ENCODE measurements at regions not wholly inside any gene's neighbourhood (a gene's known extent, or its start where the extent isn't known, plus 50 kb on each side); places are given as distances from the start of the nearest gene placed in this dataset.
A peak's percentile ranks its signal among the peaks of the same experiment; 100 is the strongest.

DNA sequence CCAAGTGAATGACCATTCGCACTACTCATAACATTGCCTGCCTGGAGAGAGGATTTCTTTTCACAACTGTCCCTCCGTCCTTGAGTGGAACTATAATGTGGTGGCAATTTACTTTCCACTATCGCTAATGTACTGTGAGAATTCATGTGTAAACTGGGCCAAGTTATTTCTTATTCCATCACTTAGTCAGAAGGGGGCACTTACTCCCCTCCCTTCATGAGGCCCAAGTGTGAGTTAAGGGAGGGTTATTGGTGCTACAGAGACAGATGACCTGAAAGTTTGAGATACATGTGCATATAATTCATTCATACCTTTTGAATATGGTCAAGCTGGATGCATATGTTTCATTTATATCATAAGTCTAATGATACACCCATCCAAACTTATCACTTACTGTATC is 65.2 kb upstream of the LOC128125822 start:
- ChIA-PET POLR2A (no interaction called here), CTCF (interaction anchor here (0.5 to 0.6 kb wide), 2 partner anchors 129 to 195 kb away, joined by 3 read pairs; no protein-coding TSS in a partner anchor)
- TF ChIP-seq, protein P1, sequence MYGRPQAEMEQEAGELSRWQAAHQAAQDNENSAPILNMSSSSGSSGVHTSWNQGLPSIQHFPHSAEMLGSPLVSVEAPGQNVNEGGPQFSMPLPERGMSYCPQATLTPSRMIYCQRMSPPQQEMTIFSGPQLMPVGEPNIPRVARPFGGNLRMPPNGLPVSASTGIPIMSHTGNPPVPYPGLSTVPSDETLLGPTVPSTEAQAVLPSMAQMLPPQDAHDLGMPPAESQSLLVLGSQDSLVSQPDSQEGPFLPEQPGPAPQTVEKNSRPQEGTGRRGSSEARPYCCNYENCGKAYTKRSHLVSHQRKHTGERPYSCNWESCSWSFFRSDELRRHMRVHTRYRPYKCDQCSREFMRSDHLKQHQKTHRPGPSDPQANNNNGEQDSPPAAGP (tag by site-specific recombination; IDR thresholded peaks at IDR 0.05): no peak
- TF ChIP-seq TRIM28 (IDR thresholded peaks at IDR 0.05; ENCODE audit: borderline replicate concordance, low read length) (no peak), ZNF155 (tag by site-specific recombination; IDR thresholded peaks at IDR 0.05) (no peak), ZXDB (tag by site-specific recombination; IDR thresholded peaks at IDR 0.05) (no peak), ZNF768 (tag by site-specific recombination; IDR thresholded peaks at IDR 0.05) (no peak), ZBTB7A (tag by site-specific recombination; IDR thresholded peaks at IDR 0.05; ENCODE audit: low read depth) (no peak), ZNF426 (tag by site-specific recombination; IDR thresholded peaks at IDR 0.05) (no peak), ZNF175 (tag by site-specific recombination; IDR thresholded peaks at IDR 0.05) (no peak), BCL11B (tag by site-specific recombination; IDR thresholded peaks at IDR 0.05; ENCODE audit: low read depth) (no peak), BCL11A (tag by site-specific recombination; IDR thresholded peaks at IDR 0.05; ENCODE audit: low read depth) (no peak), ZNF626 (tag by site-specific recombination; IDR thresholded peaks at IDR 0.05) (no peak), YY1 (tag by site-specific recombination; IDR thresholded peaks at IDR 0.05) (no peak)
- TF ChIP-seq, protein P2, sequence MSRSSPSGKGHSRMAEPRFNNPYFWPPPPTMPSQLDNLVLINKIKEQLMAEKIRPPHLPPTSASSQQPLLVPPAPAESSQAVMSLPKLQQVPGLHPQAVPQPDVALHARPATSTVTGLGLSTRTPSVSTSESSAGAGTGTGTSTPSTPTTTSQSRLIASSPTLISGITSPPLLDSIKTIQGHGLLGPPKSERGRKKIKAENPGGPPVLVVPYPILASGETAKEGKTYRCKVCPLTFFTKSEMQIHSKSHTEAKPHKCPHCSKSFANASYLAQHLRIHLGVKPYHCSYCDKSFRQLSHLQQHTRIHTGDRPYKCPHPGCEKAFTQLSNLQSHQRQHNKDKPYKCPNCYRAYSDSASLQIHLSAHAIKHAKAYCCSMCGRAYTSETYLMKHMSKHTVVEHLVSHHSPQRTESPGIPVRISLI (tag by site-specific recombination; IDR thresholded peaks at IDR 0.05): no peak
- TF ChIP-seq, protein P3, sequence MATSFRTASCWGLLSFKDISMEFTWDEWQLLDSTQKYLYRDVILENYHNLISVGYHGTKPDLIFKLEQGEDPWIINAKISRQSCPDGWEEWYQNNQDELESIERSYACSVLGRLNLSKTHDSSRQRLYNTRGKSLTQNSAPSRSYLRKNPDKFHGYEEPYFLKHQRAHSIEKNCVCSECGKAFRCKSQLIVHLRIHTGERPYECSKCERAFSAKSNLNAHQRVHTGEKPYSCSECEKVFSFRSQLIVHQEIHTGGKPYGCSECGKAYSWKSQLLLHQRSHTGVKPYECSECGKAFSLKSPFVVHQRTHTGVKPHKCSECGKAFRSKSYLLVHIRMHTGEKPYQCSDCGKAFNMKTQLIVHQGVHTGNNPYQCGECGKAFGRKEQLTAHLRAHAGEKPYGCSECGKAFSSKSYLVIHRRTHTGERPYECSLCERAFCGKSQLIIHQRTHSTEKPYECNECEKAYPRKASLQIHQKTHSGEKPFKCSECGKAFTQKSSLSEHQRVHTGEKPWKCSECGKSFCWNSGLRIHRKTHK (tag by site-specific recombination; IDR thresholded peaks at IDR 0.05): no peak
- Histone ChIP-seq H3K9me3 (ENCODE audit: control insufficient read depth, insufficient read depth, low read depth, low read length) (no peaks in the 10 kb centered on the region), H3K36me3 (ENCODE audit: control insufficient read depth in 2 of 2, insufficient read depth in 1 of 2, low read length in 2 of 2) (no peaks in the 10 kb centered on the region), H3K27ac (ENCODE audit: extremely low read depth, low read depth, low read length) (no peak overlapping the region), H3K4me1 (ENCODE audit: control insufficient read depth, insufficient read depth, low read length) (peaks cover 3% of the 10 kb centered on the region; the same call in 1 of the 2 replicates), H3K4me3 (ENCODE audit: low read depth, low read length) (no peak overlapping the region)

DNA sequence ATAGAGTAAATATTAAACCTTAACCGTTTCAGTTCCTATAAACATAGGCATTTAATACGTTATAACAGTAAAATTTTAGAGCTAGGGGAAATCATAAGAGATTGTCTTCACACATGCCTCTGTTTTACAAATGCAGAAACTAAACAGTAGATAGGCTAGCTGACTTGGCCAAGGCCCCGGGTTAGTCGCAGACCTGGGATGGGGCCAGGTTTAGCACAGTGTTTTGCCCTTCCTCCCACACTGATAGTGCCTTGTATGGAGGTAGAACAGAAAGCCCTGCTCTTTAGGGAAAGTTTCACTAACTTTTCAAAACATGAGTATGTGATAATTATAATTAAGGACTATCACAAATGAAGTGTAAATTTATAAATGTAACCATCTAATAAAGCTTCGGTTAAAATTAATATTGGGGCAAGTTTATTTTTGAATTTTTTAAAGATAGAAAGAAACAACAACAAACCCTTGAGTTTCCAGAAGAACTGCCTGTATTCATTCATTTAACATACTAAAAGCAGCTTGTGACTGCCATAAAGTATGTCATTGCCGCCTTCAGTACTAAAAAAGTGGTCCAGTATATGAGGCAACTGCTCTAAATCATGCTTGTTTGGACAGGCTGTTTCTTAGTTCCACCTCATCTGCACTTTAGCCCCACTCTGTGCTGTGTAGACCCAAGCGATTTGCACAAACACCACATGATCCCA is 62.5 kb upstream of the LOC128125822 start:
- H3K27ac ChIP-seq (ENCODE audit: extremely low read depth, low read depth, low read length): no peak overlapping the region
- no peaks in the 10 kb centered on the region for H3K9me3 ChIP-seq (ENCODE audit: control insufficient read depth, insufficient read depth, low read depth, low read length)
- H3K4me1 ChIP-seq (ENCODE audit: control insufficient read depth, insufficient read depth, low read length): peaks cover 3% of the 10 kb centered on the region; the same call in 1 of the 2 replicates
- ChIA-PET CTCF (interaction anchor here (1.0 to 2.9 kb wide), 2 partner anchors 33 to 65 kb away, joined by 5 to 9 read pairs; no protein-coding TSS in a partner anchor), POLR2A (interaction anchor here (1.4 kb wide), 1 partner anchor 64 kb away, joined by 5 read pairs; no protein-coding TSS in a partner anchor)
- TF ChIP-seq, protein P4, sequence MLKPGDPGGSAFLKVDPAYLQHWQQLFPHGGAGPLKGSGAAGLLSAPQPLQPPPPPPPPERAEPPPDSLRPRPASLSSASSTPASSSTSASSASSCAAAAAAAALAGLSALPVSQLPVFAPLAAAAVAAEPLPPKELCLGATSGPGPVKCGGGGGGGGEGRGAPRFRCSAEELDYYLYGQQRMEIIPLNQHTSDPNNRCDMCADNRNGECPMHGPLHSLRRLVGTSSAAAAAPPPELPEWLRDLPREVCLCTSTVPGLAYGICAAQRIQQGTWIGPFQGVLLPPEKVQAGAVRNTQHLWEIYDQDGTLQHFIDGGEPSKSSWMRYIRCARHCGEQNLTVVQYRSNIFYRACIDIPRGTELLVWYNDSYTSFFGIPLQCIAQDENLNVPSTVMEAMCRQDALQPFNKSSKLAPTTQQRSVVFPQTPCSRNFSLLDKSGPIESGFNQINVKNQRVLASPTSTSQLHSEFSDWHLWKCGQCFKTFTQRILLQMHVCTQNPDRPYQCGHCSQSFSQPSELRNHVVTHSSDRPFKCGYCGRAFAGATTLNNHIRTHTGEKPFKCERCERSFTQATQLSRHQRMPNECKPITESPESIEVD (tag by site-specific recombination; IDR thresholded peaks at IDR 0.05): peak; percentile 52
- TF ChIP-seq, protein P5, sequence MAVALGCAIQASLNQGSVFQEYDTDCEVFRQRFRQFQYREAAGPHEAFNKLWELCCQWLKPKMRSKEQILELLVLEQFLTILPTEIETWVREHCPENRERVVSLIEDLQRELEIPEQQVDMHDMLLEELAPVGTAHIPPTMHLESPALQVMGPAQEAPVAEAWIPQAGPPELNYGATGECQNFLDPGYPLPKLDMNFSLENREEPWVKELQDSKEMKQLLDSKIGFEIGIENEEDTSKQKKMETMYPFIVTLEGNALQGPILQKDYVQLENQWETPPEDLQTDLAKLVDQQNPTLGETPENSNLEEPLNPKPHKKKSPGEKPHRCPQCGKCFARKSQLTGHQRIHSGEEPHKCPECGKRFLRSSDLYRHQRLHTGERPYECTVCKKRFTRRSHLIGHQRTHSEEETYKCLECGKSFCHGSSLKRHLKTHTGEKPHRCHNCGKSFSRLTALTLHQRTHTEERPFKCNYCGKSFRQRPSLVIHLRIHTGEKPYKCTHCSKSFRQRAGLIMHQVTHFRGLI (tag by site-specific recombination; IDR thresholded peaks at IDR 0.05): no peak
- peak; percentile 64 for TF ChIP-seq ZNF335 (tag by site-specific recombination; conservative IDR thresholded peaks at IDR 0.05)
- TF ChIP-seq, protein P6, sequence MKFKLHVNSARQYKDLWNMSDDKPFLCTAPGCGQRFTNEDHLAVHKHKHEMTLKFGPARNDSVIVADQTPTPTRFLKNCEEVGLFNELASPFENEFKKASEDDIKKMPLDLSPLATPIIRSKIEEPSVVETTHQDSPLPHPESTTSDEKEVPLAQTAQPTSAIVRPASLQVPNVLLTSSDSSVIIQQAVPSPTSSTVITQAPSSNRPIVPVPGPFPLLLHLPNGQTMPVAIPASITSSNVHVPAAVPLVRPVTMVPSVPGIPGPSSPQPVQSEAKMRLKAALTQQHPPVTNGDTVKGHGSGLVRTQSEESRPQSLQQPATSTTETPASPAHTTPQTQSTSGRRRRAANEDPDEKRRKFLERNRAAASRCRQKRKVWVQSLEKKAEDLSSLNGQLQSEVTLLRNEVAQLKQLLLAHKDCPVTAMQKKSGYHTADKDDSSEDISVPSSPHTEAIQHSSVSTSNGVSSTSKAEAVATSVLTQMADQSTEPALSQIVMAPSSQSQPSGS (tag by site-specific recombination; IDR thresholded peaks at IDR 0.05; ENCODE audit: low read depth): no peak
- no peak for TF ChIP-seq ZNF354C (tag by site-specific recombination; IDR thresholded peaks at IDR 0.05; ENCODE audit: borderline replicate concordance, low read depth)
- 0 out of 2 replicates have a peak, but pooled peaks have one; percentile 20 for TF ChIP-seq SP7 (tag by site-specific recombination; IDR thresholded peaks at IDR 0.05)
- no peaks in the 10 kb centered on the region for H3K36me3 ChIP-seq (ENCODE audit: control insufficient read depth in 2 of 2, insufficient read depth in 1 of 2, low read length in 2 of 2)
- no peak overlapping the region for H3K4me3 ChIP-seq (ENCODE audit: low read depth, low read length)

All from HEK293 (cell line).